Right lobe of liver (tissue), 6 donors: ENCODE measurements at regions not wholly inside any gene's neighbourhood (a gene's known extent, or its start where the extent isn't known, plus 50 kb on each side); places are given as distances from the start of the nearest gene placed in this dataset.
"Not testable (repeated sequence)": the region's sequence is repeated elsewhere in the genome, so short reads cannot be mapped to it uniquely, and the experiment has no call there.

ENCODE experiments used
- ATAC-seq, 4 donors: fragments of 200-7000 bp; cut with Tn5 transposase; one replicate each; pipeline ENCODE4 v1.9.1; 2020; ENCODE audit warnings: mild to moderate bottlenecking in 4 of 4, moderate library complexity in 4 of 4
- DNase-seq, 3 donors: peaks; one replicate each; pipeline ENCODE4 v3.0.0-alpha.2; 2020
- H3K27ac ChIP-seq, 3 donors: fragments of 200-600 bp; one replicate each; pipeline ENCODE4 v1.8.0; 2022
- H3K27me3 ChIP-seq, 2 donors: fragments of 200-600 bp; one replicate each; pipeline ENCODE4 v1.8.0; 2022
- H3K36me3 ChIP-seq, 4 donors: fragments of 200-600 bp; sonication (generic) in 1 of 4; one replicate each; pipeline versions ENCODE4 v1.5.1 to v1.8.0; 2017 to 2022; ENCODE audit warnings: control low read depth in 1 of 4
- H3K4me1 ChIP-seq, 4 donors: fragments of 200-600 bp; sonication (generic) in 1 of 4; one replicate each; pipeline versions ENCODE4 v1.5.1 to v1.8.0; 2017 to 2022; ENCODE audit warnings: control low read depth in 1 of 4
- H3K4me3 ChIP-seq, 3 donors: fragments of 200-600 bp; one replicate each; pipeline ENCODE4 v1.8.0; 2022
- H3K9me3 ChIP-seq, 4 donors: fragments of 200-600 bp; sonication (generic) in 1 of 4; one replicate each; pipeline versions ENCODE4 v1.5.1 to v1.8.0; 2017 to 2022; ENCODE audit warnings: control low read depth in 1 of 4
- CTCF ChIP-seq, 4 donors: fragments of 200-600 bp in 3 of 4; fragments of 450-650 bp in 1 of 4; IDR thresholded peaks; one replicate each; pipeline versions ENCODE4 v1.5.1 to v1.8.0; 2016 to 2022; ENCODE audit warnings: antibody characterized with exemption in 4 of 4, mild to moderate bottlenecking in 2 of 4
- POLR2A ChIP-seq: fragments of 450-650 bp; IDR thresholded peaks from one replicate; pipeline ENCODE4 v1.6.1; 2017; ENCODE audit warnings: antibody characterized with exemption, mild to moderate bottlenecking
- WGBS: methylation state at CpG from one replicate; pipeline ENCODE4 v1.1.6; 2018; ENCODE audit warnings: low coverage, low lambda C conversion rate; ENCODE audit not compliant: insufficient coverage; ENCODE audit errors: missing lambda C conversion rate; 5-methylcytosine and 5-hydroxymethylcytosine counted together
- intact Hi-C, 2 donors: fragments of 100-400 bp; cut with DNase I; formaldehyde crosslinking; loops; one replicate each; pipeline versions ENCODE4 v1.11.2 to v1.14.1; 2022
- donor health status: DM: no; HTN: yes; CAD: no.
- donor health status: DM: no; HTN: no; CAD: no.
- donor health status: DM: no; HTN: no; CAD: no.
- donor health status: DM: no; HTN: yes; CAD: no.
- donor health status: DM: no; HTN: yes; CAD: no.

- WGBS: 50% methylated on average over 4 of the region's 4 CpGs
Observed at GRCh38 chrX:135649029-135649428, 64.4 kb upstream of the CT45A1 start.

GRCh38 chrX:135649561-135649960 lies 63.9 kb upstream of the CT45A1 start:
- ATAC-seq (no peak), DNase-seq (no peak)
- 26% methylated on average over 4 of the region's 4 CpGs for WGBS
- H3K27me3 ChIP-seq: peaks cover 0 to 4% of the 10 kb centered on the region in 2 donors
- TF ChIP-seq POLR2A (no peak), CTCF (IDR thresholded peaks at IDR 0.05) (no peak)
- no peaks in the 10 kb centered on the region for H3K36me3 ChIP-seq
- no peak overlapping the region for H3K27ac ChIP-seq
- H3K4me1 ChIP-seq: no peaks in the 10 kb centered on the region
- intact Hi-C loops: no loop called here
- no peaks in the 10 kb centered on the region for H3K9me3 ChIP-seq
- H3K4me3 ChIP-seq: no peak overlapping the region

More at GRCh38 chrX:135649029-135649428, 64.4 kb upstream of the CT45A1 start:
- H3K27ac ChIP-seq: no peak overlapping the region
- ATAC-seq: no peak
- no peak overlapping the region for H3K4me3 ChIP-seq
- H3K9me3 ChIP-seq: no peaks in the 10 kb centered on the region
- no peak for DNase-seq
- no peaks in the 10 kb centered on the region for H3K36me3 ChIP-seq
- intact Hi-C loops: no loop called here
- peaks cover 0 to 4% of the 10 kb centered on the region in 2 donors for H3K27me3 ChIP-seq
- no peaks in the 10 kb centered on the region for H3K4me1 ChIP-seq
- no peak for TF ChIP-seq CTCF (IDR thresholded peaks at IDR 0.05)
- no peak for TF ChIP-seq POLR2A

GRCh38 chrX:135651647-135652295 lies 61.7 kb upstream of the CT45A1 start:
- H3K36me3 ChIP-seq: no peaks in the 10 kb centered on the region
- H3K27me3 ChIP-seq: peaks cover 0 to 3% of the 10 kb centered on the region in 2 donors
- DNase-seq (no peak), ATAC-seq (peak in 2 of 4 donors; percentile 69 to 72)
- WGBS: 22% methylated on average over 6 of the region's 6 CpGs
- H3K9me3 ChIP-seq: no peaks in the 10 kb centered on the region
- intact Hi-C loops: no loop called here
- H3K27ac ChIP-seq: no peak overlapping the region
- no peaks in the 10 kb centered on the region for H3K4me1 ChIP-seq
- TF ChIP-seq POLR2A (no peak), CTCF (IDR thresholded peaks at IDR 0.05) (no peak)
- no peak overlapping the region for H3K4me3 ChIP-seq

- H3K27ac ChIP-seq: no peak overlapping the region
- no peaks in the 10 kb centered on the region for H3K4me1 ChIP-seq
- H3K27me3 ChIP-seq: no peaks in the 10 kb centered on the region
- DNase-seq (no peak), ATAC-seq (no peak)
- no peaks in the 10 kb centered on the region for H3K36me3 ChIP-seq
- 58% methylated on average over 2 of the region's 2 CpGs for WGBS
- H3K9me3 ChIP-seq: no peaks in the 10 kb centered on the region
- TF ChIP-seq POLR2A: no peak
- TF ChIP-seq CTCF (IDR thresholded peaks at IDR 0.05): no peak
- intact Hi-C loops: no loop called here
- H3K4me3 ChIP-seq: no peak overlapping the region
Observed at GRCh38 chrX:135652602-135653001, 60.8 kb upstream of the CT45A1 start.

GRCh38 chrX:135657952-135658654 lies 55.3 kb upstream of the CT45A1 start:
- intact Hi-C loops, H3K27ac ChIP-seq, H3K4me1 ChIP-seq, H3K27me3 ChIP-seq, H3K36me3 ChIP-seq, H3K4me3 ChIP-seq, DNase-seq, H3K9me3 ChIP-seq, ATAC-seq: not testable (repeated sequence)
- WGBS: 53% methylated on average over 4 of the region's 7 CpGs
